ENCODE measurements at regions not wholly inside any gene's neighbourhood (a gene's known extent, or its start where the extent isn't known, plus 50 kb on each side); places are given as distances from the start of the nearest gene placed in this dataset.
"Not testable (repeated sequence)": the region's sequence is repeated elsewhere in the genome, so short reads cannot be mapped to it uniquely, and the experiment has no call there.

DNA sequence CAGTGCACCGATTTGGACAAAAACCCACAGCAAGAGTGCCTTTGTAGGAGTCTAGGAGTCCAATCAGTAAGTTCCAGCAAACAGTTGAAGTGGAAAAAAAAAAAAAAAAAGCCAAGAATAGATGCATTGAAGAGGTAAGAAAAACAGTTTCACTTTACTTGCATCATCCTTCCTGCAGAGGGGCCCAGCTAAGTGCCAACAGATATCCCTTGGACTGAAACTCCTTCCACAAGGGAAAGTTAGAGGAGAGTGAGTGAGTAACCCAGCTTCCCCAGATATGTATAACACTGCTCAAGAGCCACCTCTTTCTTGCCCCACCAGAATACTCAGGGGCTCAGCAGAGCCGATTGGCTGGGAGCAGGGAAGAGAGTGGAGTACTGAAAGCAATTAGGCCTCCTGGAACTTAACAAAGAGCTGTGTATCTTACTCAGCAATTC lies 617.7 kb upstream of the SMIM31 start:
- intact Hi-C loops (cut with DNase I; ENCODE audit: low total_unique reads) = no loop called here

GRCh38 chr4:164138521-164138920 lies 615.4 kb upstream of the SMIM31 start:
- DNase-seq (ENCODE audit: low spot score in 2 of 2) = no peak
- Histone ChIP-seq H3K4me1 (no peaks in the 10 kb centered on the region), H3K27me3 (no peaks in the 10 kb centered on the region), H3K36me3 (no peaks in the 10 kb centered on the region), H3K9me3 (no peaks in the 10 kb centered on the region), H3K27ac (no peak overlapping the region), H3K4me3 (no peak overlapping the region)
- intact Hi-C loops (cut with DNase I; ENCODE audit: low total_unique reads) = no loop called here
- TF ChIP-seq POLR2AphosphoS5 (IDR thresholded peaks at IDR 0.05) (no peak), POLR2A (IDR thresholded peaks at IDR 0.05) (no peak)
- TF ChIP-seq, protein P1, sequence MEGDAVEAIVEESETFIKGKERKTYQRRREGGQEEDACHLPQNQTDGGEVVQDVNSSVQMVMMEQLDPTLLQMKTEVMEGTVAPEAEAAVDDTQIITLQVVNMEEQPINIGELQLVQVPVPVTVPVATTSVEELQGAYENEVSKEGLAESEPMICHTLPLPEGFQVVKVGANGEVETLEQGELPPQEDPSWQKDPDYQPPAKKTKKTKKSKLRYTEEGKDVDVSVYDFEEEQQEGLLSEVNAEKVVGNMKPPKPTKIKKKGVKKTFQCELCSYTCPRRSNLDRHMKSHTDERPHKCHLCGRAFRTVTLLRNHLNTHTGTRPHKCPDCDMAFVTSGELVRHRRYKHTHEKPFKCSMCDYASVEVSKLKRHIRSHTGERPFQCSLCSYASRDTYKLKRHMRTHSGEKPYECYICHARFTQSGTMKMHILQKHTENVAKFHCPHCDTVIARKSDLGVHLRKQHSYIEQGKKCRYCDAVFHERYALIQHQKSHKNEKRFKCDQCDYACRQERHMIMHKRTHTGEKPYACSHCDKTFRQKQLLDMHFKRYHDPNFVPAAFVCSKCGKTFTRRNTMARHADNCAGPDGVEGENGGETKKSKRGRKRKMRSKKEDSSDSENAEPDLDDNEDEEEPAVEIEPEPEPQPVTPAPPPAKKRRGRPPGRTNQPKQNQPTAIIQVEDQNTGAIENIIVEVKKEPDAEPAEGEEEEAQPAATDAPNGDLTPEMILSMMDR (IDR thresholded peaks at IDR 0.05) = no peak

More for the DNA sequence above, 617.7 kb upstream of the SMIM31 start:
- Histone ChIP-seq H3K27ac (no peak overlapping the region), H3K27me3 (no peaks in the 10 kb centered on the region), H3K4me1 (no peaks in the 10 kb centered on the region), H3K36me3 (no peaks in the 10 kb centered on the region), H3K9me3 (no peaks in the 10 kb centered on the region), H3K4me3 (no peak overlapping the region)
- TF ChIP-seq POLR2A (IDR thresholded peaks at IDR 0.05) = no peak
- TF ChIP-seq, protein P1 (IDR thresholded peaks at IDR 0.05) = no peak
- TF ChIP-seq POLR2AphosphoS5 (IDR thresholded peaks at IDR 0.05) = no peak
- no peak for DNase-seq (ENCODE audit: low spot score in 2 of 2)

DNA sequence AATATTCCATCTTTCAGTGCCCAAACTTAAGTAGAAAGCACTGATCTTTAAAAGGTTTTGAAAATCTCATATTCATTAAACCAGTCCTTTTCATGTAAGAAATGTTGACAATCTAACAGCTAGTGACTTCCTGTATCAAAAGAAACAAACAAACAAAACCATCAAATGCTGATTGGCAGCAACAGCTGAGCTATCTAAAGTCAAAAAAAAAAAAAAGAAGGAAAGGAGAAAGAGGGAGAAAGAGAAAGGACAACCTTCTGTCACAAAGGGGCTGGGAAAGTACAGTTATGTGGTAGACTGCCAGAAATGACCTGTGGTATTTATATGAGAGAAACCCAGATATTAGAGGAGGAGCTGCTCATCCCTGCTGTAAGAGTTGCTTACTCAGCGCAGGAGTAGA lies 614.6 kb upstream of the SMIM31 start:
- Histone ChIP-seq H3K36me3 (no peaks in the 10 kb centered on the region), H3K4me3 (no peak overlapping the region), H3K9me3 (no peaks in the 10 kb centered on the region), H3K27me3 (no peaks in the 10 kb centered on the region), H3K4me1 (no peaks in the 10 kb centered on the region), H3K27ac (no peak overlapping the region)
- intact Hi-C loops (cut with DNase I; ENCODE audit: low total_unique reads) = no loop called here
- no peak for DNase-seq (ENCODE audit: low spot score in 2 of 2)
- TF ChIP-seq POLR2A (IDR thresholded peaks at IDR 0.05) (no peak), POLR2AphosphoS5 (IDR thresholded peaks at IDR 0.05) (no peak)
- TF ChIP-seq, protein P1 (IDR thresholded peaks at IDR 0.05) = no peak

GRCh38 chr4:164141755-164142375 lies 612.1 kb upstream of the SMIM31 start:
- intact Hi-C loops (cut with DNase I; ENCODE audit: low total_unique reads); H3K9me3 ChIP-seq; H3K4me3 ChIP-seq; H3K27me3 ChIP-seq; H3K27ac ChIP-seq; H3K36me3 ChIP-seq; H3K4me1 ChIP-seq; DNase-seq (ENCODE audit: low spot score in 2 of 2): not testable (repeated sequence)

- intact Hi-C loops (cut with DNase I; ENCODE audit: low total_unique reads) = loop anchor here (10.0 kb wide), 1 partner anchor 1480 kb away; no protein-coding TSS in a partner anchor
- H3K9me3 ChIP-seq = peaks cover 6 to 7% of the 10 kb centered on the region in 2 donors
- TF ChIP-seq, protein P1 (IDR thresholded peaks at IDR 0.05) = no peak
- no peak for TF ChIP-seq POLR2AphosphoS5 (IDR thresholded peaks at IDR 0.05)
- TF ChIP-seq POLR2A (IDR thresholded peaks at IDR 0.05) = no peak
- H3K36me3 ChIP-seq = no peaks in the 10 kb centered on the region
- no peak for DNase-seq (ENCODE audit: low spot score in 2 of 2)
- no peaks in the 10 kb centered on the region for H3K27me3 ChIP-seq
- no peak overlapping the region for H3K4me3 ChIP-seq
- H3K4me1 ChIP-seq = no peaks in the 10 kb centered on the region
- H3K27ac ChIP-seq = no peak overlapping the region
These were observed 599.5 kb upstream of the SMIM31 start for GRCh38 chr4:164154416-164154815.

Measured in breast epithelium (tissue), 4 donors.